Activated T-cell treated with anti-CD3 and anti-CD28 coated beads, Interleukin-2, amount 50 U/mL, for 72 hours (primary cell): ENCODE measurements at regions not wholly inside any gene's neighbourhood (a gene's known extent, or its start where the extent isn't known, plus 50 kb on each side); places are given as distances from the start of the nearest gene placed in this dataset.

ENCODE experiments used
- ATAC-seq, 2 donors: fragments of 150-1000 bp; cut with Tn5 transposase; replicated peaks in 1 of 2; 2 replicates each; pipeline ENCODE4 v1.10.0; 2021; ENCODE audit warnings: moderate library complexity in 2 of 2, mild to moderate bottlenecking in 1 of 2
- DNase-seq, 2 donors: peaks; one replicate each; pipeline ENCODE4 v3.0.0; 2021 to 2022; ENCODE audit warnings: mixed read lengths in 1 of 2
- H3K27ac Mint-ChIP-seq: one replicate; pipeline ENCODE4 v1.8.0; 2022; ENCODE audit warnings: mild to moderate bottlenecking, moderate library complexity, mixed read lengths
- H3K27me3 Mint-ChIP-seq: one replicate; pipeline ENCODE4 v1.8.0; 2022; ENCODE audit warnings: low read depth, mixed read lengths
- H3K36me3 Mint-ChIP-seq, 2 donors: one replicate each; pipeline ENCODE4 v1.8.0; 2022; ENCODE audit warnings: mixed read lengths in 2 of 2, mild to moderate bottlenecking in 1 of 2; ENCODE audit not compliant: insufficient read depth in 2 of 2
- H3K4me1 Mint-ChIP-seq: one replicate; pipeline ENCODE4 v1.8.0; 2022; ENCODE audit warnings: low read depth, mixed read lengths
- H3K4me3 Mint-ChIP-seq, 2 donors: one replicate each; pipeline ENCODE4 v1.8.0; 2022; ENCODE audit warnings: mild to moderate bottlenecking in 2 of 2, mixed read lengths in 2 of 2, moderate library complexity in 2 of 2
- H3K9me3 Mint-ChIP-seq, 2 donors: one replicate each; pipeline ENCODE4 v1.8.0; 2022; ENCODE audit warnings: mixed read lengths in 2 of 2

GRCh38 chr14:94717808-94718207 lies 52.1 kb downstream of the GSC start:
- Mint-ChIP-seq H3K36me3 (no peaks in the 10 kb centered on the region), H3K27me3 (no peaks in the 10 kb centered on the region), H3K4me1 (no peaks in the 10 kb centered on the region), H3K4me3 (no peak overlapping the region), H3K27ac (no peak overlapping the region), H3K9me3 (no peaks in the 10 kb centered on the region)
- no peak for DNase-seq
- no peak for ATAC-seq

- H3K4me3 Mint-ChIP-seq = no peak overlapping the region
- no peaks in the 10 kb centered on the region for H3K27me3 Mint-ChIP-seq
- H3K4me1 Mint-ChIP-seq = no peaks in the 10 kb centered on the region
- no peak overlapping the region for H3K27ac Mint-ChIP-seq
- H3K9me3 Mint-ChIP-seq = no peaks in the 10 kb centered on the region
- ATAC-seq = no peak
- no peak for DNase-seq
- no peaks in the 10 kb centered on the region for H3K36me3 Mint-ChIP-seq
Observed at GRCh38 chr14:94716976-94717375, 52.9 kb downstream of the GSC start.

GRCh38 chr14:94713115-94713514 lies 56.8 kb downstream of the GSC start:
- Mint-ChIP-seq H3K27ac (no peak overlapping the region), H3K4me3 (no peak overlapping the region), H3K27me3 (peaks cover 4% of the 10 kb centered on the region), H3K36me3 (no peaks in the 10 kb centered on the region), H3K4me1 (no peaks in the 10 kb centered on the region), H3K9me3 (no peaks in the 10 kb centered on the region)
- ATAC-seq (no peak), DNase-seq (no peak)

- H3K27ac Mint-ChIP-seq = no peak overlapping the region
- no peaks in the 10 kb centered on the region for H3K4me1 Mint-ChIP-seq
- no peak overlapping the region for H3K4me3 Mint-ChIP-seq
- no peaks in the 10 kb centered on the region for H3K36me3 Mint-ChIP-seq
- ATAC-seq = no peak
- peaks cover 11% of the 10 kb centered on the region for H3K27me3 Mint-ChIP-seq
- H3K9me3 Mint-ChIP-seq = no peaks in the 10 kb centered on the region
- no peak for DNase-seq
Observed at GRCh38 chr14:94710731-94711130, 59.2 kb downstream of the GSC start.

GRCh38 chr14:94707494-94707893 lies 62.4 kb downstream of the GSC start:
- no peak for DNase-seq
- no peak overlapping the region for H3K27ac Mint-ChIP-seq
- H3K9me3 Mint-ChIP-seq = no peaks in the 10 kb centered on the region
- H3K4me3 Mint-ChIP-seq = no peak overlapping the region
- peaks cover 11% of the 10 kb centered on the region for H3K27me3 Mint-ChIP-seq
- H3K36me3 Mint-ChIP-seq = no peaks in the 10 kb centered on the region
- no peaks in the 10 kb centered on the region for H3K4me1 Mint-ChIP-seq
- ATAC-seq = no peak

- Mint-ChIP-seq H3K9me3 (no peaks in the 10 kb centered on the region), H3K27me3 (peaks cover 11% of the 10 kb centered on the region), H3K36me3 (no peaks in the 10 kb centered on the region), H3K4me3 (no peak overlapping the region), H3K4me1 (no peaks in the 10 kb centered on the region), H3K27ac (no peak overlapping the region)
- ATAC-seq = no peak
- no peak for DNase-seq
Observed at GRCh38 chr14:94706133-94706532, 63.8 kb downstream of the GSC start.

GRCh38 chr14:94702629-94703028 lies 67.3 kb downstream of the GSC start:
- Mint-ChIP-seq H3K9me3 (no peaks in the 10 kb centered on the region), H3K4me3 (no peak overlapping the region), H3K36me3 (no peaks in the 10 kb centered on the region), H3K4me1 (no peaks in the 10 kb centered on the region), H3K27me3 (peaks cover 14% of the 10 kb centered on the region), H3K27ac (no peak overlapping the region)
- no peak for DNase-seq
- no peak for ATAC-seq

GRCh38 chr14:94701861-94702370 lies 68.0 kb downstream of the GSC start:
- no peaks in the 10 kb centered on the region for H3K36me3 Mint-ChIP-seq
- DNase-seq (no peak), ATAC-seq (peak in 1 of 2 donors; percentile 43)
- H3K27ac Mint-ChIP-seq = no peak overlapping the region
- no peaks in the 10 kb centered on the region for H3K9me3 Mint-ChIP-seq
- H3K27me3 Mint-ChIP-seq = peaks cover 15% of the 10 kb centered on the region
- no peak overlapping the region for H3K4me3 Mint-ChIP-seq
- H3K4me1 Mint-ChIP-seq = no peaks in the 10 kb centered on the region

- no peak overlapping the region for H3K27ac Mint-ChIP-seq
- H3K36me3 Mint-ChIP-seq = no peaks in the 10 kb centered on the region
- no peak for DNase-seq
- H3K27me3 Mint-ChIP-seq = peaks cover 15% of the 10 kb centered on the region
- no peaks in the 10 kb centered on the region for H3K4me1 Mint-ChIP-seq
- H3K9me3 Mint-ChIP-seq = no peaks in the 10 kb centered on the region
- no peak overlapping the region for H3K4me3 Mint-ChIP-seq
- ATAC-seq = no peak
Observed at GRCh38 chr14:94700336-94700735, 69.6 kb downstream of the GSC start.

GRCh38 chr14:94699831-94700230 lies 70.1 kb downstream of the GSC start:
- ATAC-seq = no peak

GRCh38 chr14:94697773-94698556 lies 71.9 kb downstream of the GSC start:
- DNase-seq (no peak), ATAC-seq (no peak)
- Mint-ChIP-seq H3K4me1 (no peaks in the 10 kb centered on the region), H3K27ac (no peak overlapping the region), H3K36me3 (no peaks in the 10 kb centered on the region), H3K27me3 (peaks cover 15% of the 10 kb centered on the region), H3K9me3 (no peaks in the 10 kb centered on the region), H3K4me3 (no peak overlapping the region)

More at GRCh38 chr14:94699831-94700230, 70.1 kb downstream of the GSC start:
- H3K27me3 Mint-ChIP-seq = peaks cover 15% of the 10 kb centered on the region
- no peaks in the 10 kb centered on the region for H3K36me3 Mint-ChIP-seq
- no peak overlapping the region for H3K4me3 Mint-ChIP-seq
- no peaks in the 10 kb centered on the region for H3K9me3 Mint-ChIP-seq
- H3K27ac Mint-ChIP-seq = no peak overlapping the region
- DNase-seq = no peak
- H3K4me1 Mint-ChIP-seq = no peaks in the 10 kb centered on the region

GRCh38 chr14:94696518-94696917 lies 73.4 kb downstream of the GSC start:
- Mint-ChIP-seq H3K27me3 (peaks cover 15% of the 10 kb centered on the region), H3K4me1 (no peaks in the 10 kb centered on the region), H3K27ac (no peak overlapping the region), H3K36me3 (no peaks in the 10 kb centered on the region), H3K4me3 (no peak overlapping the region), H3K9me3 (no peaks in the 10 kb centered on the region)
- DNase-seq (no peak), ATAC-seq (no peak)

GRCh38 chr14:94695231-94695630 lies 74.7 kb downstream of the GSC start:
- DNase-seq (no peak), ATAC-seq (no peak)
- Mint-ChIP-seq H3K9me3 (no peaks in the 10 kb centered on the region), H3K36me3 (no peaks in the 10 kb centered on the region), H3K27me3 (peaks cover 16% of the 10 kb centered on the region), H3K4me1 (no peaks in the 10 kb centered on the region), H3K27ac (no peak overlapping the region), H3K4me3 (no peak overlapping the region)

GRCh38 chr14:94691660-94692034 lies 78.3 kb downstream of the GSC start:
- no peak for ATAC-seq
- H3K9me3 Mint-ChIP-seq = no peaks in the 10 kb centered on the region
- DNase-seq = no peak
- no peak overlapping the region for H3K4me3 Mint-ChIP-seq
- H3K4me1 Mint-ChIP-seq = no peaks in the 10 kb centered on the region
- H3K27me3 Mint-ChIP-seq = peaks cover 5% of the 10 kb centered on the region
- no peak overlapping the region for H3K27ac Mint-ChIP-seq
- no peaks in the 10 kb centered on the region for H3K36me3 Mint-ChIP-seq
